Natural killer cell (primary cell): ENCODE measurements at regions not wholly inside any gene's neighbourhood (a gene's known extent, or its start where the extent isn't known, plus 50 kb on each side); places are given as distances from the start of the nearest gene placed in this dataset.

Experiments
- ATAC-seq, 3 donors: fragments of 150-1000 bp in 2 of 3; fragments of 200-7000 bp in 1 of 3; cut with Tn5 transposase; 1 replicate in 1 of 3; 2 replicates in 2 of 3; pipeline ENCODE4 v1.10.0; 2021; ENCODE audit warnings: mild to moderate bottlenecking in 2 of 3, moderate library complexity in 2 of 3
- DNase-seq, 2 donors: peaks; one replicate each; pipeline versions ENCODE4 v3.0.0 to v3.0.0-alpha.2; 2013 to 2021; ENCODE audit warnings: mixed read lengths in 1 of 2
- H3K27ac ChIP-seq: one replicate; pipeline ENCODE4 v1.5.1; 2013; ENCODE audit warnings: mild to moderate bottlenecking, low read length
- H3K27me3 ChIP-seq: one replicate; pipeline ENCODE4 v1.6.1; 2013; ENCODE audit warnings: low read length; ENCODE audit not compliant: control insufficient read depth, insufficient read depth
- H3K36me3 ChIP-seq: one replicate; pipeline ENCODE4 v1.6.1; 2013; ENCODE audit warnings: low read length; ENCODE audit not compliant: control insufficient read depth, insufficient read depth
- H3K4me1 ChIP-seq: one replicate; pipeline ENCODE4 v1.6.1; 2013; ENCODE audit warnings: low read length; ENCODE audit not compliant: control insufficient read depth, insufficient read depth
- H3K4me3 ChIP-seq: one replicate; pipeline ENCODE4 v1.5.1; 2013; ENCODE audit warnings: low read length
- H3K9me3 ChIP-seq: one replicate; pipeline ENCODE4 v1.6.1; 2013; ENCODE audit warnings: low read length; ENCODE audit not compliant: control insufficient read depth, insufficient read depth
- H3K27ac Mint-ChIP-seq, 2 donors: one replicate each; pipeline ENCODE4 v1.8.0; 2022; ENCODE audit warnings: mild to moderate bottlenecking in 2 of 2, mixed read lengths in 2 of 2, moderate library complexity in 1 of 2
- H3K27me3 Mint-ChIP-seq, 2 donors: one replicate each; pipeline ENCODE4 v1.8.0; 2022; ENCODE audit warnings: low read depth in 2 of 2, mixed read lengths in 2 of 2
- H3K36me3 Mint-ChIP-seq: one replicate; pipeline ENCODE4 v1.8.0; 2022; ENCODE audit warnings: mixed read lengths
- H3K4me1 Mint-ChIP-seq, 2 donors: one replicate each; pipeline ENCODE4 v1.8.0; 2022; ENCODE audit warnings: mixed read lengths in 2 of 2
- H3K4me3 Mint-ChIP-seq: one replicate; pipeline ENCODE4 v1.8.0; 2022; ENCODE audit warnings: mild to moderate bottlenecking, moderate library complexity, mixed read lengths
- H3K9me3 Mint-ChIP-seq, 2 donors: one replicate each; pipeline ENCODE4 v1.8.0; 2022; ENCODE audit warnings: mixed read lengths in 2 of 2
- WGBS: methylation state at CpG from one replicate; pipeline ENCODE4 v1.1.7; 2013; ENCODE audit warnings: missing lambda C conversion rate; ENCODE audit not compliant: insufficient coverage; 5-methylcytosine and 5-hydroxymethylcytosine counted together
- intact Hi-C: fragments of 100-400 bp; cut with micrococcal nuclease; formaldehyde crosslinking; loops from one replicate; pipeline ENCODE4 v1.14.2; 2022
- TF ChIP-seq, protein P1 (sequence below): fragments of 200-600 bp; IDR thresholded peaks from one replicate; pipeline ENCODE4 v1.8.0; 2022; ENCODE audit warnings: antibody characterized with exemption

DNA sequence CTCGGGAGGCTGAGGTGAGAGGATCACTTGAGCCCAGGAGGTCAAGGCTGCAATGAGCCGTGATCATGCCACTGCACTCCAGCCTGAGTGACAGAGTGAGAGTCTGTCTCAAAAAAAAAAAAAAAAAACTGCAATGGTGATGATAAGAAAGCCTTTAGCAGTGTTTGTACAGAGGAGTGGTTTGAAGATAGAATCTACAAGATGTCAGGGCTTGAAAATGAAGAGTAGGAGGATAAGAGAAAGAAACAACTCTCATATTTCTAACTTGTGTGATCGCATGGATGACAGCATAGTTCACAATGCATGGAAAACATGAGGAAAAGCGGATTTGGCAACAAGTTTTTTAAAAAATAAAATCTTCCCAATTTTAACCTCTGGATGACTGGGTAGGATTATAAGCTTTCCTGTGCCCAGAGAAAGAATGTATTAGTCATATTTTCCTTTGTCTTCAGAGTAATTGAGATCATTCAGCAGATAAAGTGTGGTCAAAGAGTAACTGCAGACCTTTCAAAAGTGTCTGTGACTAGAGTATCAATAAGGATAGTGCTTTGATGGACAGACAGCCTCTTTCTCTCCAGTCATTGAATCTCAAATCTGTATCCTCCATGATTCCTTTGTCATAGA, 328.1 kb downstream of the CASP12 start:
- H3K36me3 ChIP-seq, result no peaks in the 10 kb centered on the region
- Mint-ChIP-seq H3K9me3 (peaks cover 0 to 3% of the 10 kb centered on the region in 2 donors), H3K27ac (no peak overlapping the region), H3K36me3 (no peaks in the 10 kb centered on the region), H3K4me3 (no peak overlapping the region), H3K27me3 (peaks cover 4 to 7% of the 10 kb centered on the region in 2 donors), H3K4me1 (no peaks in the 10 kb centered on the region)
- no peaks in the 10 kb centered on the region for H3K9me3 ChIP-seq
- H3K4me1 ChIP-seq, result no peaks in the 10 kb centered on the region
- intact Hi-C loops, result no loop called here
- DNase-seq (no peak), ATAC-seq (peak in 1 of 3 donors; percentile 30)
- TF ChIP-seq, protein P1, sequence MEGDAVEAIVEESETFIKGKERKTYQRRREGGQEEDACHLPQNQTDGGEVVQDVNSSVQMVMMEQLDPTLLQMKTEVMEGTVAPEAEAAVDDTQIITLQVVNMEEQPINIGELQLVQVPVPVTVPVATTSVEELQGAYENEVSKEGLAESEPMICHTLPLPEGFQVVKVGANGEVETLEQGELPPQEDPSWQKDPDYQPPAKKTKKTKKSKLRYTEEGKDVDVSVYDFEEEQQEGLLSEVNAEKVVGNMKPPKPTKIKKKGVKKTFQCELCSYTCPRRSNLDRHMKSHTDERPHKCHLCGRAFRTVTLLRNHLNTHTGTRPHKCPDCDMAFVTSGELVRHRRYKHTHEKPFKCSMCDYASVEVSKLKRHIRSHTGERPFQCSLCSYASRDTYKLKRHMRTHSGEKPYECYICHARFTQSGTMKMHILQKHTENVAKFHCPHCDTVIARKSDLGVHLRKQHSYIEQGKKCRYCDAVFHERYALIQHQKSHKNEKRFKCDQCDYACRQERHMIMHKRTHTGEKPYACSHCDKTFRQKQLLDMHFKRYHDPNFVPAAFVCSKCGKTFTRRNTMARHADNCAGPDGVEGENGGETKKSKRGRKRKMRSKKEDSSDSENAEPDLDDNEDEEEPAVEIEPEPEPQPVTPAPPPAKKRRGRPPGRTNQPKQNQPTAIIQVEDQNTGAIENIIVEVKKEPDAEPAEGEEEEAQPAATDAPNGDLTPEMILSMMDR, result no peak
- WGBS, result 82% methylated on average over 2 of the region's 4 CpGs
- H3K27ac ChIP-seq, result no peak overlapping the region
- no peaks in the 10 kb centered on the region for H3K27me3 ChIP-seq
- no peak overlapping the region for H3K4me3 ChIP-seq

DNA sequence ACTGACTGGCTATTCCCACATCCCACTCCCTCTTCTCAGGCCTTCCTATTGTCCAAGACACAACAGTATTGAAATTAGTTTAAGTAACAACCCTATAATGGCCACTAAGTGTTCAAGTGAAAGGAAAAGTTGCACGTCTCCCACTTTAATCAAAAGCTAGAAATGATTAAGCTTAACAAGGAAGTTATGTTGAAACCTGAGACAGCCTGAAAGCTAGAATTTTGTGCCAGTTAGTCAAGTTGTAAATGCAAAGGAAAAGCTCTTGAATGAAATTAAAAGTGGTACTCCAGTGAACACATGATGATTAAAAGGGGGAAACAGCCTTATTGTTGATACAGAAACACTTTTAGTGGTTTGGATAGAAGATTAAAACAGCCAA, 332.7 kb downstream of the CASP12 start:
- H3K27ac Mint-ChIP-seq, result no peak overlapping the region
- TF ChIP-seq, protein P1, result no peak
- WGBS, result 40% methylated on average over 1 of the region's 1 CpG
- H3K9me3 ChIP-seq, result no peaks in the 10 kb centered on the region
- no peaks in the 10 kb centered on the region for H3K9me3 Mint-ChIP-seq
- H3K36me3 ChIP-seq, result no peaks in the 10 kb centered on the region
- H3K36me3 Mint-ChIP-seq, result no peaks in the 10 kb centered on the region
- intact Hi-C loops, result no loop called here
- peaks cover 5 to 17% of the 10 kb centered on the region in 2 donors for H3K27me3 Mint-ChIP-seq
- no peaks in the 10 kb centered on the region for H3K27me3 ChIP-seq
- no peak overlapping the region for H3K4me3 ChIP-seq
- no peak overlapping the region for H3K4me3 Mint-ChIP-seq
- no peaks in the 10 kb centered on the region for H3K4me1 Mint-ChIP-seq
- DNase-seq, result no peak
- H3K27ac ChIP-seq, result no peak overlapping the region
- no peak for ATAC-seq
- no peaks in the 10 kb centered on the region for H3K4me1 ChIP-seq

DNA sequence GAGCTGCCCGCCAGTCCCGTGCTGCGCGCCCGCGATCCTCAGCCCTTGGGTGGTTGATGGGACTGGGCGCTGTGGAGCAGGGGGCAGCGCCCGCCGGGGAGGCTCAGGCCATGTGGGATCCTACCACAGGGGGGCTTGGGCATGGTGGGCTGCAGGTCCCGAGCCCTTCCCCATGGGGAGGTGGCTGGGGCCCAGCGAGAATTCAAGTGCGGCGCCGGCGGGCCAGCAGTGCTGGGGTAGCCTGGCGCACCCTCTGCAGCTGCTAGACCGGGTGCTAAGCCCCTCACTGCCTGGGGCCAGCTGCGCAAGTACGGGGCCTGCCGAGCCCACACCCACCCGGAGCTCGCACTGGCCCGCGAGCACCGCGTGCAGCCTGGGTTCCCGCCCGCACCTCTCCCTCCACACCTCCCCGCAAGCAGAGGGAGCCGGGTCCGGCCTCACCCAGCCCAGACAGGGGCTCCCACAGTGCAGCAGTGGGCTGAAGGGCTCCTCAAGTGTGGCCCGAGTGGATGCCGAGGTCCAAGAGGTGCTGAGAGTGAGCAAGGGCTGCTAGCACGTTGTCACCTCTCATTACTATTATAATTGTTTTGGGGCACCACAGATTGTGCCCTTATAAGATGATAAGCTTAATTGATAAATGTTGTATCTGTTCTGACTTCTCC, 333.2 kb downstream of the CASP12 start:
- Mint-ChIP-seq H3K4me3 (no peak overlapping the region), H3K36me3 (no peaks in the 10 kb centered on the region), H3K9me3 (no peaks in the 10 kb centered on the region), H3K27me3 (peaks cover 5 to 17% of the 10 kb centered on the region in 2 donors), H3K27ac (no peak overlapping the region), H3K4me1 (no peaks in the 10 kb centered on the region)
- H3K4me3 ChIP-seq, result no peak overlapping the region
- no peak for ATAC-seq
- no peaks in the 10 kb centered on the region for H3K9me3 ChIP-seq
- H3K36me3 ChIP-seq, result no peaks in the 10 kb centered on the region
- H3K4me1 ChIP-seq, result no peaks in the 10 kb centered on the region
- WGBS, result 96% methylated on average over 33 of the region's 35 CpGs
- intact Hi-C loops, result no loop called here
- no peaks in the 10 kb centered on the region for H3K27me3 ChIP-seq
- DNase-seq, result no peak
- TF ChIP-seq, protein P1, result no peak
- H3K27ac ChIP-seq, result no peak overlapping the region
